HT-29 (cell line): ENCODE measurements at regions not wholly inside any gene's neighbourhood (a gene's known extent, or its start where the extent isn't known, plus 50 kb on each side); places are given as distances from the start of the nearest gene placed in this dataset.
"Not testable (repeated sequence)": the region's sequence is repeated elsewhere in the genome, so short reads cannot be mapped to it uniquely, and the experiment has no call there.

ENCODE experiments used
- DNase-seq: peaks from one replicate; pipeline ENCODE4 v3.0.0-alpha.2; 2015; ENCODE audit warnings: low spot score

GRCh38 chr15:75100679-75101078, 77.3 kb downstream of the PPCDC start:
- no peak for DNase-seq

GRCh38 chr15:75104804-75105557, 81.6 kb downstream of the PPCDC start:
- DNase-seq, result no peak

- no peak for DNase-seq
These were observed 84.1 kb downstream of the PPCDC start for GRCh38 chr15:75107516-75107907.

- DNase-seq, result no peak
These were observed 84.8 kb downstream of the PPCDC start for GRCh38 chr15:75107908-75108838.

GRCh38 chr15:75109021-75109735, 85.8 kb downstream of the PPCDC start:
- no peak for DNase-seq

- DNase-seq, result no peak
These were observed 86.3 kb downstream of the PPCDC start for GRCh38 chr15:75109736-75110130.

GRCh38 chr15:75112278-75112847, 89.0 kb downstream of the PPCDC start:
- no peak for DNase-seq

- DNase-seq, result no peak
These were observed 88.7 kb upstream of the C15orf39 start for GRCh38 chr15:75112848-75113492.

- no peak for DNase-seq
These were observed 87.4 kb upstream of the C15orf39 start for GRCh38 chr15:75114327-75114726.

GRCh38 chr15:75114796-75115195, 86.9 kb upstream of the C15orf39 start:
- DNase-seq, result no peak

GRCh38 chr15:75115411-75115913, 86.2 kb upstream of the C15orf39 start:
- DNase-seq, result not testable (repeated sequence)

GRCh38 chr15:75116143-75116542, 85.5 kb upstream of the C15orf39 start:
- DNase-seq, result not testable (repeated sequence)

GRCh38 chr15:75117993-75118392, 83.7 kb upstream of the C15orf39 start:
- no peak for DNase-seq

- DNase-seq, result not testable (repeated sequence)
These were observed 82.4 kb upstream of the C15orf39 start for GRCh38 chr15:75119312-75119711.

GRCh38 chr15:75121491-75121890, 80.2 kb upstream of the C15orf39 start:
- no peak for DNase-seq

GRCh38 chr15:75123395-75123794, 78.3 kb upstream of the C15orf39 start:
- no peak for DNase-seq

GRCh38 chr15:75124278-75124677, 77.4 kb upstream of the C15orf39 start:
- DNase-seq, result not testable (repeated sequence)

GRCh38 chr15:75125935-75126334, 75.7 kb upstream of the C15orf39 start:
- no peak for DNase-seq

- no peak for DNase-seq
These were observed 74.7 kb upstream of the C15orf39 start for GRCh38 chr15:75126864-75127580.

GRCh38 chr15:75129788-75130187, 71.9 kb upstream of the C15orf39 start:
- DNase-seq, result no peak
